ENCODE measurements at regions not wholly inside any gene's neighbourhood (a gene's known extent, or its start where the extent isn't known, plus 50 kb on each side); places are given as distances from the start of the nearest gene placed in this dataset.

DNA sequence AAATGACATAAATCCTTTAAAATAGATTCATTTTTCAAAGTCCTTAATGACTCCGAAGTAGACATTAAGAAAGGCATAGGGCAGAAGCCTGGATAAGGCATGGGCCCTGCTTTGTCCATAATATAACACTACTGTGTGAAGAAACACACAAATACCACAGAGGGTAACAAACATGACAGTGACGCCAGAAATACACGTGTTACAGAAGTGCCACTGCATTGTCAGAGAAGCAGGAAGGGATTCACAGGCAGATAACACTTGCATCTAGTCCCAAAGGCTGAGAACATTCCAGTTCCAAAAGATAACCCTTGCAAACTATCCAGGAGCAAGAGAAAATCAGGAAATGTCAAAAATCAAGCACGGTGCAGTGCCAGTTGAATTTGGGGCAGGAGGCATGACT is 633.2 kb downstream of the LIG4 start:
- Histone ChIP-seq H3K4me3 (ENCODE audit: low read length in 2 of 2) (no peak overlapping the region), H3K36me3 (ENCODE audit: control insufficient read depth in 2 of 2, insufficient read depth in 2 of 2, low read length in 2 of 2) (no peaks in the 10 kb centered on the region), H3K9ac (ENCODE audit: low read length in 2 of 2) (no peak overlapping the region), H3K4me1 (ENCODE audit: control insufficient read depth, insufficient read depth, low read length) (no peaks in the 10 kb centered on the region), H3K27me3 (ENCODE audit: control insufficient read depth in 1 of 2, insufficient read depth in 2 of 2, low read length in 2 of 2) (no peaks in the 10 kb centered on the region), H3K9me3 (ENCODE audit: control insufficient read depth in 2 of 2, low read length in 2 of 2) (no peaks in the 10 kb centered on the region), H3K27ac (ENCODE audit: low read length) (no peak overlapping the region)

DNA sequence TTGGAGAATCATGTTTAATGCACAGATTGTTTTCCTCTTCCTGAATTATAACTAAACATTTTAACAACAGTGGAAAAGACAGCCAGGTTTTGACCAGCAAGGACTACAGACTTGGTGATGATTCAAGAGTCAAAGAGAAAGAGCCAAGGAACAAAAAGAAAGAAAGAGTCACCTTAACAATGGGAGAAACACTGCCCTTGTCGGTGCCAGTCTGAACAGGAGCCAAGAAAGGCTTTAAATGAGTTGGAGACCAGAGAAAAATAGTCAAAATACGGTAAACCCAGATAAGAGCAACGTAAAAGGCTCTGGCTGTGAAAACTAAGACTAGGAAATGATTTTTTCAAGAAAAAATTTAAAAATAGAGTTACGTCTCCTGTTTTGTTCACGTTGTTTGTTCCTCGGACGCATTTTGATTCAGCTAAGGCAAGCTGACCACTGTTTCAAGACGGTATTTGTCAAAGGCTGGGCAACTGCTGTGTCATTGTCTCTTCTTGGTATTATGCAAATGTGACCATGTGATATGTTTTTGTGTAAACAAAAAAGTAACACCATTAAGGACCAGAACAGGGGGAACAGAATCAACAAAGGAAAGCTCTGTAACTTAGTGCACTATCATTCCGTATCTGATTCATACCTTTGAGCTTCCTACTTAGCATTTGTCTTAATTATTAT is 634.5 kb downstream of the LIG4 start:
- Histone ChIP-seq H3K9me3 (ENCODE audit: control insufficient read depth in 2 of 2, low read length in 2 of 2) (no peaks in the 10 kb centered on the region), H3K36me3 (ENCODE audit: control insufficient read depth in 2 of 2, insufficient read depth in 2 of 2, low read length in 2 of 2) (no peaks in the 10 kb centered on the region), H3K27me3 (ENCODE audit: control insufficient read depth in 1 of 2, insufficient read depth in 2 of 2, low read length in 2 of 2) (no peaks in the 10 kb centered on the region), H3K27ac (ENCODE audit: low read length) (no peak overlapping the region), H3K4me3 (ENCODE audit: low read length in 2 of 2) (no peak overlapping the region), H3K9ac (ENCODE audit: low read length in 2 of 2) (no peak overlapping the region), H3K4me1 (ENCODE audit: control insufficient read depth, insufficient read depth, low read length) (no peaks in the 10 kb centered on the region)

DNA sequence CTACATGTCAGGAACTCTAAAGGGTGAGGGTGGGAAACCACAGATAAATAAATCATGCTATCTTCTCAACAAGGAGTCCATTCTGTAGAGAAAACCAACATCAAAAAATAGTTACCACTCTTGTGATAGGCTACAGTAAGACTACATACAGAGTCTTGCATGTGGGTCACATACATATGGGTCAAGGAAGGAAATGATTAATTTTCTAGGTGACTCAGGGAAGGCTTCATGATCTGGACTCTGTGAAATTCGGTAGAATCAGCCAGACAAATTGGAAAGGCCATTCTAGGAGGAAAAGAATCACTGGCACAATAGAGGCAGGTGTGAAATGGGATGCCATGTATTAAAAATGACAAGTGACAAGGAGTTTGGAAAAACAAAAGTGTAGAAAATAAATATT is 638.9 kb downstream of the LIG4 start:
- Histone ChIP-seq H3K9ac (ENCODE audit: low read length in 2 of 2) (no peak overlapping the region), H3K4me1 (ENCODE audit: control insufficient read depth, insufficient read depth, low read length) (no peaks in the 10 kb centered on the region), H3K9me3 (ENCODE audit: control insufficient read depth in 2 of 2, low read length in 2 of 2) (no peaks in the 10 kb centered on the region), H3K36me3 (ENCODE audit: control insufficient read depth in 2 of 2, insufficient read depth in 2 of 2, low read length in 2 of 2) (no peaks in the 10 kb centered on the region), H3K4me3 (ENCODE audit: low read length in 2 of 2) (no peak overlapping the region), H3K27ac (ENCODE audit: low read length) (no peak overlapping the region), H3K27me3 (ENCODE audit: control insufficient read depth in 1 of 2, insufficient read depth in 2 of 2, low read length in 2 of 2) (no peaks in the 10 kb centered on the region)

DNA sequence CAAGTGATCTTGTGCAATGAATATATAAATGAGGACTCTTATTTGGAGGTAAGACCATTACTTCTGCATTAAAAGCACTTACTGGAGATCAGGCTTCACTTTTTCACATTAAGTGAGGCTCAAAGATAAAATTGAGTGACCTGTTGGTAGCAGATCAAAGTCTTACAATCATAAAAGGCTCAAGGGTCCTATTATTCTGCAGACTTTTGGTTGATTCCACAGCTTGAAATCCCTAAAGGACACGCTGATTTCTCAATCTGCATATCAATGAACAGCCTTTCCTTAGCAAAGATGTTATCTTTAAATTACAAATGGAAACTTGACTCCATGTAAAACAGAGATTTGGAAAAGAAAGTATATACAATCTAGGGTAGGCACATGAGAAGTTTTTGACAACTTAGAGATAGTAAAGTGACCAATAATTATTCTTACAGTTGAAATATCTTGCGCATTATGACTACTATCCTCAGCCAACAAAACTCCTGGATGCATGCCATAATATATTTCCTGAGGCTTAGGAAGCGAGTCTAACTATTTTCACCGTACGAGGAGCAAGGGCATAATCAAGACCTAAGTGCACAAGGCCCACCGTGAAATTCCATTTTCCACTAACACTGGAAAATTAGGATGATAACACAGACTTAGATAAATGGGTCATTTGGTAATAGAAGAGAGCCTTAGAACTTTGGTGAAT is 640.7 kb downstream of the LIG4 start:
- H3K9ac ChIP-seq (ENCODE audit: low read length in 2 of 2) = no peak overlapping the region
- no peaks in the 10 kb centered on the region for H3K9me3 ChIP-seq (ENCODE audit: control insufficient read depth in 2 of 2, low read length in 2 of 2)
- no peaks in the 10 kb centered on the region for H3K36me3 ChIP-seq (ENCODE audit: control insufficient read depth in 2 of 2, insufficient read depth in 2 of 2, low read length in 2 of 2)
- no peaks in the 10 kb centered on the region for H3K27me3 ChIP-seq (ENCODE audit: control insufficient read depth in 1 of 2, insufficient read depth in 2 of 2, low read length in 2 of 2)
- no peak overlapping the region for H3K4me3 ChIP-seq (ENCODE audit: low read length in 2 of 2)
- H3K27ac ChIP-seq (ENCODE audit: low read length) = no peak overlapping the region
- no peaks in the 10 kb centered on the region for H3K4me1 ChIP-seq (ENCODE audit: control insufficient read depth, insufficient read depth, low read length)

DNA sequence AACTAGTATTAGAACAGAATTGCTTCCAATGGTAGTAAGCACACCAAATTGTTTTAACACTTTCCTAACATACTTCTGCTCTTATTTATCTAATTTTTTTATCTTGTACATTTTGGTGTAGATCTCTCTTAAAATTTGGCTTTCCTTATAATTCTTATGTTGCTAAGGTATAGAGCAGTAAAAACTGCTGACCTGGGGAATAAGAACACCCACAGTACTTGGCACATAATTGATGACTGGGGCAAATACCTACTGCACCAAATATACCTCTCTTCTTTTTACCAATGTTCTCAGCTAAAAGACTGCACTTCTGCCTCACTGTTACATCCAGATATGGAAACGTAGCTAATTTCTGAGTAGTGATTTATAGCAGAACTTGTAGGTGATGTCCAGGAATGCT is 642.2 kb downstream of the LIG4 start:
- Histone ChIP-seq H3K4me1 (ENCODE audit: control insufficient read depth, insufficient read depth, low read length) (no peaks in the 10 kb centered on the region), H3K4me3 (ENCODE audit: low read length in 2 of 2) (no peak overlapping the region), H3K27ac (ENCODE audit: low read length) (no peak overlapping the region), H3K27me3 (ENCODE audit: control insufficient read depth in 1 of 2, insufficient read depth in 2 of 2, low read length in 2 of 2) (no peaks in the 10 kb centered on the region), H3K9me3 (ENCODE audit: control insufficient read depth in 2 of 2, low read length in 2 of 2) (no peaks in the 10 kb centered on the region), H3K9ac (ENCODE audit: low read length in 2 of 2) (no peak overlapping the region), H3K36me3 (ENCODE audit: control insufficient read depth in 2 of 2, insufficient read depth in 2 of 2, low read length in 2 of 2) (no peaks in the 10 kb centered on the region)

DNA sequence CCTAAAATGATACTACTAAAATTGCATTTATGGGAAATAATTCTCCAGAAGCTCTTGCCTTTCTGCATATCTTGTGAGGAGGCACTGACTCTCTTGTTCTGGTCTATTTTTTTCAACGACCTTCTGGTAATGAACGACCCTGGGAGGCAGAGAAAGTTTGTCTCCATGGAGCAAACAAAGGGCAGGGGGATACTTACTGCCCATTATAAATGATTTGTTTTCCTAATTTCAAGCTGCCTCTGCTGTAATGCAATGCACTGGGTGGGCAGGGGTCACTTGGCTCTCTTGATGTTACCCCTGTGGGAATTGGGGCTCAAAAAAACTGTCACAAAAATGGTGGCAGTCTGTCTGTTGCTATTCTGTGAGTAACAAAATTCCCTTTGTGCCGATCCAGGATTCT is 643.2 kb downstream of the LIG4 start:
- Histone ChIP-seq H3K4me1 (ENCODE audit: control insufficient read depth, insufficient read depth, low read length) (no peaks in the 10 kb centered on the region), H3K36me3 (ENCODE audit: control insufficient read depth in 2 of 2, insufficient read depth in 2 of 2, low read length in 2 of 2) (no peaks in the 10 kb centered on the region), H3K27me3 (ENCODE audit: control insufficient read depth in 1 of 2, insufficient read depth in 2 of 2, low read length in 2 of 2) (no peaks in the 10 kb centered on the region), H3K9me3 (ENCODE audit: control insufficient read depth in 2 of 2, low read length in 2 of 2) (no peaks in the 10 kb centered on the region), H3K4me3 (ENCODE audit: low read length in 2 of 2) (no peak overlapping the region), H3K27ac (ENCODE audit: low read length) (no peak overlapping the region), H3K9ac (ENCODE audit: low read length in 2 of 2) (no peak overlapping the region)

DNA sequence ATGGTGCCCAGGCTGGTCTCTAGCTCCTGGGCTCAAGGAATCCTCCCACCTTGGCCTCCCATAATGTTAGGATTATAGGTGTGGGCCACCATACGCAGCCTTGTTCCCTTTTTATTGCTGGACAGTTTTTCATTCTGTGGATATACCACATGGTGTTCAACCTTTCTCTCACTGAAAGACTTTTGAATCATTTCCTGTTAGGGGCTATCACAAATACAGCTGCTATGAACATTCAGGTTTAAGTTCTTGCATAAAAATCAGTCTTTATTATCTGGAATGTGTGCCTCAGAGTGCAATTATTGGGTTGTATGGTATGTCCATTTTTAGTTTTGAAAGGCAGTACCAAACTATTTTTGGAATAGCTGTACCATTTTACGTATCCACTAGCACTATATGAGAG is 647.2 kb downstream of the LIG4 start:
- Histone ChIP-seq H3K9ac (ENCODE audit: low read length in 2 of 2) (no peak overlapping the region), H3K4me3 (ENCODE audit: low read length in 2 of 2) (no peak overlapping the region), H3K27me3 (ENCODE audit: control insufficient read depth in 1 of 2, insufficient read depth in 2 of 2, low read length in 2 of 2) (no peaks in the 10 kb centered on the region), H3K36me3 (ENCODE audit: control insufficient read depth in 2 of 2, insufficient read depth in 2 of 2, low read length in 2 of 2) (no peaks in the 10 kb centered on the region), H3K27ac (ENCODE audit: low read length) (no peak overlapping the region), H3K9me3 (ENCODE audit: control insufficient read depth in 2 of 2, low read length in 2 of 2) (no peaks in the 10 kb centered on the region), H3K4me1 (ENCODE audit: control insufficient read depth, insufficient read depth, low read length) (no peaks in the 10 kb centered on the region)

DNA sequence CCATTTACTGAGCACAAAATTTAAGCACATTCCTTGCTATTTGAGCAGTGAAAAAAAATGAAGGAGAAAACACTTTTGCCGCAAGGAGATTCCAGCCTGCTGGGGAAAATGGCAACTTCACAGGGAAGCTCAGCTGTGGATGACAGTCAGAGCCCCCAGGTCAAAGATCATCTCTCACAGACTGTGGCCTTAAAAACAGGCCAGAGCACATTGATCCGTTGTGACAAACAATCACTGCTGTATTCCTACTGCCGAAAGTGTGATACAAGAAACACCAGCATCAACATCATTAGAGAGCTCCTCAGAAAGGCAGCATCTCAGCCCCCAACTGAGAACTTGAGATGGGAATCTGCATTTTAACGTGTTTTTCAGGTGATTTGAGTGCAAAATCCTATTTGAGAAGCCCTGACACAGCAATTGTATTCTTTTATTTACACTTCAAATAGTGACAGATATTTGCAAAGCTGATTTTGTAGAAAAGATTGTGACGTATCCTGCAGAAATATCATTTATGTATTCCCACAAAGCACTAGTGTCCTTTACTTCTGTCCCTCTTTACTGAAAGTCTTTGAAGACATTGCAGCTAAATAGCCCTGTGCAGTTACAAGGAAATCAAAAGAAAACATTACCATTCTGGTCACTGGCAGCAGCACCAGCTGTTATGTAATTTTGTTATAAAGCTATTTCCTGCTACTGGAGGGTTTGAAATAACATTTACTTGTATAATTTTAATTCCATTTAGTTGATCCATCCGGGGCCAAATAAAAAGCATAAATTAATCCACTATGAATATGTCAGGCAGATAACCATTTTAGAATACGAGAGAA is 652.0 kb downstream of the LIG4 start:
- Histone ChIP-seq H3K27ac (ENCODE audit: low read length) (no peak overlapping the region), H3K36me3 (ENCODE audit: control insufficient read depth in 2 of 2, insufficient read depth in 2 of 2, low read length in 2 of 2) (no peaks in the 10 kb centered on the region), H3K9ac (ENCODE audit: low read length in 2 of 2) (no peak overlapping the region), H3K9me3 (ENCODE audit: control insufficient read depth in 2 of 2, low read length in 2 of 2) (no peaks in the 10 kb centered on the region), H3K4me3 (ENCODE audit: low read length in 2 of 2) (no peak overlapping the region), H3K4me1 (ENCODE audit: control insufficient read depth, insufficient read depth, low read length) (no peaks in the 10 kb centered on the region), H3K27me3 (ENCODE audit: control insufficient read depth in 1 of 2, insufficient read depth in 2 of 2, low read length in 2 of 2) (no peaks in the 10 kb centered on the region)

DNA sequence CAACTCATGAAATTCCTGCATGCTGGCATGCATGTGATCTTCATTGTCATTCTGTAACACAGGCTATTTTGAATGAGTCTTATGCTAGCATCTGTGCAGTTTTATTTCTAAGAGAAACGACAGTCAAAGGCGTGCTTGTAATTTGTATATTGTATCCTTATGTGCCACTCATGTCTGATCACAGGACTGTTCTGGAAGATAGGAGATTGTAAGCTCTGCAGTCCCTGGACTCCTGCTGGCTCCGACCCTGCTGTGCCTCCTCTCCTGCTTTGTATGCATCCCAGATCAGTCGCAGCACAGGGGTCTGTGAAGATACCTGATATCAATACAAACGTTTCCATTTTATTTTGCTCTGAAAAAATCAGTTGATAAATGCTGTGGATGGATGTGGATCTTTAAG is 653.1 kb downstream of the LIG4 start:
- H3K4me1 ChIP-seq (ENCODE audit: control insufficient read depth, insufficient read depth, low read length) = no peaks in the 10 kb centered on the region
- no peaks in the 10 kb centered on the region for H3K36me3 ChIP-seq (ENCODE audit: control insufficient read depth in 2 of 2, insufficient read depth in 2 of 2, low read length in 2 of 2)
- no peak overlapping the region for H3K27ac ChIP-seq (ENCODE audit: low read length)
- H3K9ac ChIP-seq (ENCODE audit: low read length in 2 of 2) = no peak overlapping the region
- no peak overlapping the region for H3K4me3 ChIP-seq (ENCODE audit: low read length in 2 of 2)
- no peaks in the 10 kb centered on the region for H3K9me3 ChIP-seq (ENCODE audit: control insufficient read depth in 2 of 2, low read length in 2 of 2)
- no peaks in the 10 kb centered on the region for H3K27me3 ChIP-seq (ENCODE audit: control insufficient read depth in 1 of 2, insufficient read depth in 2 of 2, low read length in 2 of 2)

DNA sequence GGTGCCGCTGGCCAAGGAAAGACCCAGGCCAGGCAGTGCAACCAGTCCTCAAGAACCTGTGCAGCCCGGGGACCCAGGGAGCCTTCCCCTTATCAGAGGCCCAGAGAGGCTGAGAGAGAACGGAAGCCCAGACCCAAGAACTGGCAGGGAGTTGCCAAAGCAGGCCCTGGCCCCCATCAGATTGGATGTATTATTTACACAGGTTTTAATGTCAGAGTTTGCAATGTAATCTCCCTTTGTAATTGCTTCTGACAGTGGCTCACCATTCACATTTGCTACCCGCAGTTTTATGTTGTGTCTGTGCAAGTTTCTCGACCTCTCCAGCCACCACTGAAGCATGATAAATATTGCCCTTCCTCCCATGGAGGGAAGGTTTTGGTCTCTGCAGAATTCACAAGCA is 660.9 kb downstream of the LIG4 start:
- no peak overlapping the region for H3K27ac ChIP-seq (ENCODE audit: low read length)
- H3K27me3 ChIP-seq (ENCODE audit: control insufficient read depth in 1 of 2, insufficient read depth in 2 of 2, low read length in 2 of 2) = no peaks in the 10 kb centered on the region
- no peaks in the 10 kb centered on the region for H3K4me1 ChIP-seq (ENCODE audit: control insufficient read depth, insufficient read depth, low read length)
- no peak overlapping the region for H3K9ac ChIP-seq (ENCODE audit: low read length in 2 of 2)
- no peaks in the 10 kb centered on the region for H3K9me3 ChIP-seq (ENCODE audit: control insufficient read depth in 2 of 2, low read length in 2 of 2)
- no peaks in the 10 kb centered on the region for H3K36me3 ChIP-seq (ENCODE audit: control insufficient read depth in 2 of 2, insufficient read depth in 2 of 2, low read length in 2 of 2)
- no peak overlapping the region for H3K4me3 ChIP-seq (ENCODE audit: low read length in 2 of 2)

DNA sequence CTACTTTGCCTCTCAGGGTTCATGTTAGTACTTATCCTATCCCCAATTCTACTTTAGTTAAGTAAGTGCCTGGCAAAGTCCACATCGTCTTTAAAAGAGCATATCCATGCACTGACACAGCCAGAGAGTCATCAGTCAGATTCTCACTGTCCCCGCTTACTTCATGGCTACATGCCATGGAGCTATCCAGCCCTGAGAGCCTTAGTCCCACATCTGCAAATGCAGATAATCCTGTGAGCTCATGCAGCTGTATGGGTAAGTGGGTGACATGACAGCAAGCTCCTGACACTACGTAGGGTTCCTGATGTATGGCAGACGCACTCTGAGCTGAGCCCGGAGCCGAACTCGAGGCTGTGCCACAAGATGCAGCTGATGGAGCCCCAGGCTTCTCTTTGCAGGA is 661.5 kb downstream of the LIG4 start:
- H3K9ac ChIP-seq (ENCODE audit: low read length in 2 of 2) = no peak overlapping the region
- H3K4me1 ChIP-seq (ENCODE audit: control insufficient read depth, insufficient read depth, low read length) = no peaks in the 10 kb centered on the region
- H3K9me3 ChIP-seq (ENCODE audit: control insufficient read depth in 2 of 2, low read length in 2 of 2) = no peaks in the 10 kb centered on the region
- H3K36me3 ChIP-seq (ENCODE audit: control insufficient read depth in 2 of 2, insufficient read depth in 2 of 2, low read length in 2 of 2) = no peaks in the 10 kb centered on the region
- H3K27me3 ChIP-seq (ENCODE audit: control insufficient read depth in 1 of 2, insufficient read depth in 2 of 2, low read length in 2 of 2) = no peaks in the 10 kb centered on the region
- H3K4me3 ChIP-seq (ENCODE audit: low read length in 2 of 2) = no peak overlapping the region
- no peak overlapping the region for H3K27ac ChIP-seq (ENCODE audit: low read length)
